CD14-positive monocyte (primary cell): ENCODE measurements at regions not wholly inside any gene's neighbourhood (a gene's known extent, or its start where the extent isn't known, plus 50 kb on each side); places are given as distances from the start of the nearest gene placed in this dataset.

Experiments
- DNase-seq, 3 donors: peaks; one replicate each; pipeline ENCODE4 v3.0.0-alpha.2; 2011 to 2022
- H2AFZ ChIP-seq: 2 replicates; pipeline ENCODE4 v1.6.0; 2012; ENCODE audit warnings: mild to moderate bottlenecking, low read depth, low read length, inconsistent platforms; ENCODE audit not compliant: insufficient read depth, poor library complexity, severe bottlenecking
- H3K27ac ChIP-seq, 2 donors: 1 replicate in 1 of 2; 2 replicates in 1 of 2; pipeline ENCODE4 v1.5.1; 2012 to 2013; ENCODE audit warnings: low read length in 2 of 2, control low read depth in 1 of 2, inconsistent platforms in 1 of 2, low read depth in 1 of 2, mild to moderate bottlenecking in 1 of 2
- H3K27me3 ChIP-seq, 2 donors: one replicate each; pipeline versions ENCODE4 v1.6.0 to v1.6.1; 2011 to 2013; ENCODE audit warnings: low read length in 2 of 2; ENCODE audit not compliant: control insufficient read depth in 2 of 2, insufficient read depth in 2 of 2
- H3K36me3 ChIP-seq, 2 donors: replicated peaks in 1 of 2; 1 replicate in 1 of 2; 2 replicates in 1 of 2; pipeline versions ENCODE4 v1.5.1 to v1.6.1; 2012 to 2013; ENCODE audit warnings: low read length in 2 of 2, control low read depth in 1 of 2, inconsistent platforms in 1 of 2, mild to moderate bottlenecking in 1 of 2; ENCODE audit not compliant: insufficient read depth in 2 of 2, control insufficient read depth in 1 of 2
- H3K4me1 ChIP-seq, 2 donors: 1 replicate in 1 of 2; 2 replicates in 1 of 2; pipeline versions ENCODE4 v1.5.1 to v1.6.1; 2012 to 2013; ENCODE audit warnings: low read length in 2 of 2, control low read depth in 1 of 2, inconsistent platforms in 1 of 2, mild to moderate bottlenecking in 1 of 2, moderate library complexity in 1 of 2; ENCODE audit not compliant: insufficient read depth in 2 of 2, control insufficient read depth in 1 of 2
- H3K4me2 ChIP-seq: replicated peaks from 2 replicates; pipeline ENCODE3; 2012; ENCODE audit warnings: low read length, moderate library complexity, mild to moderate bottlenecking; ENCODE audit not compliant: poor library complexity, severe bottlenecking; ENCODE audit errors: extremely low read depth
- H3K4me3 ChIP-seq, 3 experiments: fragments of 200-600 bp in 1 of 3; sonication (generic) in 1 of 3; replicated peaks in 1 of 3; 1 replicate in 2 of 3; 2 replicates in 1 of 3; pipeline ENCODE4 v1.5.1; 2011 to 2013; ENCODE audit warnings: low read length in 3 of 3, mild to moderate bottlenecking in 3 of 3, control low read depth in 2 of 3, low read depth in 2 of 3, inconsistent platforms in 1 of 3, moderate library complexity in 1 of 3
- H3K79me2 ChIP-seq: 2 replicates; pipeline ENCODE4 v1.6.0; 2012; ENCODE audit warnings: mild to moderate bottlenecking, control low read depth, inconsistent platforms, low read length, moderate library complexity; ENCODE audit not compliant: insufficient read depth
- H3K9ac ChIP-seq: 2 replicates; pipeline ENCODE4 v1.6.0; 2017; ENCODE audit warnings: low read length, mild to moderate bottlenecking; ENCODE audit not compliant: insufficient read depth, poor library complexity, severe bottlenecking
- H3K9me3 ChIP-seq, 2 donors: replicated peaks in 1 of 2; 1 replicate in 1 of 2; 2 replicates in 1 of 2; pipeline versions ENCODE4 v1.5.1 to v1.6.1; 2012 to 2013; ENCODE audit warnings: low read length in 2 of 2, control low read depth in 1 of 2; ENCODE audit not compliant: control insufficient read depth in 1 of 2, insufficient read depth in 1 of 2
- H4K20me1 ChIP-seq: 2 replicates; pipeline ENCODE4 v1.6.0; 2012; ENCODE audit warnings: mild to moderate bottlenecking, low read length, control low read depth, moderate library complexity; ENCODE audit not compliant: insufficient read depth
- H3K27ac Mint-ChIP-seq, 7 donors: one replicate each; pipeline ENCODE4 v1.8.0; 2020; ENCODE audit warnings: mild to moderate bottlenecking in 7 of 7, mixed read lengths in 7 of 7, moderate library complexity in 6 of 7, inconsistent platforms in 2 of 7
- H3K27me3 Mint-ChIP-seq, 3 donors: one replicate each; pipeline ENCODE4 v1.8.0; 2021 to 2022; ENCODE audit warnings: low read depth in 3 of 3, mild to moderate bottlenecking in 3 of 3, mixed read lengths in 3 of 3, moderate library complexity in 3 of 3, inconsistent platforms in 1 of 3
- H3K36me3 Mint-ChIP-seq, 2 donors: one replicate each; pipeline ENCODE4 v1.8.0; 2020; ENCODE audit warnings: mixed read lengths in 2 of 2, inconsistent platforms in 1 of 2, mild to moderate bottlenecking in 1 of 2
- H3K4me1 Mint-ChIP-seq: one replicate; pipeline ENCODE4 v1.8.0; 2020; ENCODE audit warnings: mild to moderate bottlenecking, mixed read lengths
- H3K4me3 Mint-ChIP-seq, 2 donors: one replicate each; pipeline ENCODE4 v1.8.0; 2020; ENCODE audit warnings: mild to moderate bottlenecking in 2 of 2, mixed read lengths in 2 of 2, moderate library complexity in 1 of 2
- H3K9me3 Mint-ChIP-seq, 7 donors: one replicate each; pipeline ENCODE4 v1.8.0; 2020 to 2022; ENCODE audit warnings: mixed read lengths in 7 of 7, mild to moderate bottlenecking in 6 of 7, moderate library complexity in 6 of 7, inconsistent platforms in 2 of 7
- CTCF ChIP-seq: fragments of 200-600 bp; IDR thresholded peaks from one replicate; pipeline ENCODE4 v1.8.0; 2022; ENCODE audit warnings: antibody characterized with exemption, mild to moderate bottlenecking
- WGBS: methylation state at CpG from one replicate; pipeline ENCODE4 v1.1.5; 2013; ENCODE audit warnings: missing lambda C conversion rate; ENCODE audit not compliant: insufficient coverage; 5-methylcytosine and 5-hydroxymethylcytosine counted together
- intact Hi-C, 2 donors: fragments of 100-400 bp; cut with micrococcal nuclease; formaldehyde crosslinking; loops; one replicate each; pipeline versions ENCODE4 v1.15.0 to v1.15.1; 2023

GRCh38 chr3:99407257-99407656 lies 231.1 kb upstream of the COL8A1 start:
- H3K9ac ChIP-seq, result no peak overlapping the region
- H3K36me3 ChIP-seq, result no peaks in the 10 kb centered on the region
- H3K4me2 ChIP-seq, result no peak overlapping the region
- no peaks in the 10 kb centered on the region for H3K4me1 Mint-ChIP-seq
- no peak overlapping the region for H3K4me3 Mint-ChIP-seq
- H3K27ac Mint-ChIP-seq, result no peak overlapping the region
- no peaks in the 10 kb centered on the region for H3K27me3 Mint-ChIP-seq
- H2AFZ ChIP-seq, result no peak overlapping the region
- no peaks in the 10 kb centered on the region for H3K36me3 Mint-ChIP-seq
- no peaks in the 10 kb centered on the region for H3K4me1 ChIP-seq
- no peaks in the 10 kb centered on the region for H3K27me3 ChIP-seq
- H3K9me3 ChIP-seq, result no peaks in the 10 kb centered on the region
- H3K27ac ChIP-seq, result no peak overlapping the region
- no peak for TF ChIP-seq CTCF
- no peaks in the 10 kb centered on the region for H4K20me1 ChIP-seq
- no peak overlapping the region for H3K4me3 ChIP-seq
- WGBS, result no CpG with 5 or more reads among the region's 4 CpGs
- H3K79me2 ChIP-seq, result no peaks in the 10 kb centered on the region
- peaks cover 0 to 4% (median 0%) of the 10 kb centered on the region in 7 donors for H3K9me3 Mint-ChIP-seq
- no peak for DNase-seq
- intact Hi-C loops, result no loop called here

GRCh38 chr3:99402755-99403154 lies 235.6 kb upstream of the COL8A1 start:
- DNase-seq, result no peak
- Mint-ChIP-seq H3K9me3 (peaks cover 2 to 15% (median 6%) of the 10 kb centered on the region in 7 donors), H3K36me3 (no peaks in the 10 kb centered on the region), H3K27ac (no peak overlapping the region), H3K4me1 (no peaks in the 10 kb centered on the region), H3K4me3 (no peak overlapping the region), H3K27me3 (no peaks in the 10 kb centered on the region)
- Histone ChIP-seq H3K4me2 (no peak overlapping the region), H3K9ac (no peak overlapping the region), H3K79me2 (no peaks in the 10 kb centered on the region), H4K20me1 (no peaks in the 10 kb centered on the region), H3K4me1 (no peaks in the 10 kb centered on the region), H3K36me3 (no peaks in the 10 kb centered on the region), H3K27me3 (no peaks in the 10 kb centered on the region), H3K9me3 (peaks cover 9 to 23% of the 10 kb centered on the region in 2 donors), H2AFZ (no peak overlapping the region), H3K4me3 (no peak overlapping the region), H3K27ac (no peak overlapping the region)
- WGBS, result no CpG with 5 or more reads among the region's 1 CpG
- intact Hi-C loops, result no loop called here
- TF ChIP-seq CTCF, result no peak
